Nephron progenitor cell (in vitro differentiated cells): ENCODE measurements at regions not wholly inside any gene's neighbourhood (a gene's known extent, or its start where the extent isn't known, plus 50 kb on each side); places are given as distances from the start of the nearest gene placed in this dataset.

Experiments
- DNase-seq: peaks from one replicate; pipeline ENCODE4 v3.0.0; 2021
- H3K27ac Mint-ChIP-seq: 2 replicates; pipeline ENCODE4 v1.8.0; 2021; ENCODE audit warnings: mild to moderate bottlenecking, moderate library complexity, mixed read lengths
- H3K27me3 Mint-ChIP-seq: 2 replicates; pipeline ENCODE4 v1.8.0; 2021; ENCODE audit warnings: mild to moderate bottlenecking, low read depth, mixed read lengths; ENCODE audit not compliant: poor library complexity
- H3K36me3 Mint-ChIP-seq: 2 replicates; pipeline ENCODE4 v1.8.0; 2021; ENCODE audit warnings: low read depth, mixed read lengths
- H3K4me1 Mint-ChIP-seq: 2 replicates; pipeline ENCODE4 v1.8.0; 2021; ENCODE audit warnings: mixed read lengths
- H3K4me3 Mint-ChIP-seq: 2 replicates; pipeline ENCODE4 v1.8.0; 2021; ENCODE audit warnings: mild to moderate bottlenecking, moderate library complexity, mixed read lengths
- H3K9me3 Mint-ChIP-seq: 2 replicates; pipeline ENCODE4 v1.8.0; 2021; ENCODE audit warnings: mild to moderate bottlenecking, moderate library complexity, mixed read lengths
- TF ChIP-seq, protein P1 (sequence below): fragments of 200-600 bp; sonication (generic); IDR thresholded peaks from 2 replicates; pipeline ENCODE4 v1.5.0; 2021; ENCODE audit warnings: antibody characterized with exemption

DNA sequence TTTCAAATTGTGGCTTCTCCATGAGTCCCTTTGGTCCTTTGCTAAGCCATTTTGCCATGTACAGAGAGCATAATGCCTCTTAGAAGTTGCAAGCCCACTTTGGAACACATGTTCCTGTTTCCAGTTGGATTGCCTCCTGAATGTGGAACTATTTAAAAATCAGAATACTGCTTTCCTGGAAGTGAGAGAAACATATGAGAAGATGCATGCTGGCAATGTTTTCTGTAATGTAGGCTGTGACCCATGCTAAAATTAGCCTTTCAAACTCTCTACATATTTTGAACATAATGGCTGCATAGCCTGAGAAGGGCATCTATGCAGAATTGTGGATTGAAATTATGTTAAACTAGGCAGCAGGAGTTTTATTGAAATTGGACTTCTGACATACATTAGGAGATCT, 175.5 kb upstream of the PAPPA start:
- Mint-ChIP-seq H3K9me3 (peaks cover 4% of the 10 kb centered on the region), H3K4me1 (no peaks in the 10 kb centered on the region), H3K27me3 (no peaks in the 10 kb centered on the region), H3K4me3 (no peak overlapping the region), H3K27ac (no peak overlapping the region), H3K36me3 (no peaks in the 10 kb centered on the region)
- TF ChIP-seq, protein P1, sequence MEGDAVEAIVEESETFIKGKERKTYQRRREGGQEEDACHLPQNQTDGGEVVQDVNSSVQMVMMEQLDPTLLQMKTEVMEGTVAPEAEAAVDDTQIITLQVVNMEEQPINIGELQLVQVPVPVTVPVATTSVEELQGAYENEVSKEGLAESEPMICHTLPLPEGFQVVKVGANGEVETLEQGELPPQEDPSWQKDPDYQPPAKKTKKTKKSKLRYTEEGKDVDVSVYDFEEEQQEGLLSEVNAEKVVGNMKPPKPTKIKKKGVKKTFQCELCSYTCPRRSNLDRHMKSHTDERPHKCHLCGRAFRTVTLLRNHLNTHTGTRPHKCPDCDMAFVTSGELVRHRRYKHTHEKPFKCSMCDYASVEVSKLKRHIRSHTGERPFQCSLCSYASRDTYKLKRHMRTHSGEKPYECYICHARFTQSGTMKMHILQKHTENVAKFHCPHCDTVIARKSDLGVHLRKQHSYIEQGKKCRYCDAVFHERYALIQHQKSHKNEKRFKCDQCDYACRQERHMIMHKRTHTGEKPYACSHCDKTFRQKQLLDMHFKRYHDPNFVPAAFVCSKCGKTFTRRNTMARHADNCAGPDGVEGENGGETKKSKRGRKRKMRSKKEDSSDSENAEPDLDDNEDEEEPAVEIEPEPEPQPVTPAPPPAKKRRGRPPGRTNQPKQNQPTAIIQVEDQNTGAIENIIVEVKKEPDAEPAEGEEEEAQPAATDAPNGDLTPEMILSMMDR, result no peak
- no peak for DNase-seq

- Mint-ChIP-seq H3K4me3 (no peak overlapping the region), H3K27me3 (no peaks in the 10 kb centered on the region), H3K4me1 (no peaks in the 10 kb centered on the region), H3K27ac (no peak overlapping the region), H3K36me3 (no peaks in the 10 kb centered on the region), H3K9me3 (peaks cover 4% of the 10 kb centered on the region)
- DNase-seq, result no peak
- TF ChIP-seq, protein P1, result no peak
These were observed 174.9 kb upstream of the PAPPA start for GRCh38 chr9:115978659-115979096.

GRCh38 chr9:115980054-115980453, 173.5 kb upstream of the PAPPA start:
- H3K27ac Mint-ChIP-seq, result no peak overlapping the region
- DNase-seq, result no peak
- no peaks in the 10 kb centered on the region for H3K36me3 Mint-ChIP-seq
- peaks cover 4% of the 10 kb centered on the region for H3K9me3 Mint-ChIP-seq
- H3K4me1 Mint-ChIP-seq, result no peaks in the 10 kb centered on the region
- TF ChIP-seq, protein P1, result no peak
- no peaks in the 10 kb centered on the region for H3K27me3 Mint-ChIP-seq
- no peak overlapping the region for H3K4me3 Mint-ChIP-seq

- DNase-seq, result no peak
- H3K27ac Mint-ChIP-seq, result no peak overlapping the region
- H3K4me3 Mint-ChIP-seq, result no peak overlapping the region
- H3K9me3 Mint-ChIP-seq, result peaks cover 4% of the 10 kb centered on the region
- H3K36me3 Mint-ChIP-seq, result no peaks in the 10 kb centered on the region
- H3K27me3 Mint-ChIP-seq, result no peaks in the 10 kb centered on the region
- TF ChIP-seq, protein P1, result no peak
- H3K4me1 Mint-ChIP-seq, result no peaks in the 10 kb centered on the region
These were observed 173.1 kb upstream of the PAPPA start for GRCh38 chr9:115980502-115980901.

DNA sequence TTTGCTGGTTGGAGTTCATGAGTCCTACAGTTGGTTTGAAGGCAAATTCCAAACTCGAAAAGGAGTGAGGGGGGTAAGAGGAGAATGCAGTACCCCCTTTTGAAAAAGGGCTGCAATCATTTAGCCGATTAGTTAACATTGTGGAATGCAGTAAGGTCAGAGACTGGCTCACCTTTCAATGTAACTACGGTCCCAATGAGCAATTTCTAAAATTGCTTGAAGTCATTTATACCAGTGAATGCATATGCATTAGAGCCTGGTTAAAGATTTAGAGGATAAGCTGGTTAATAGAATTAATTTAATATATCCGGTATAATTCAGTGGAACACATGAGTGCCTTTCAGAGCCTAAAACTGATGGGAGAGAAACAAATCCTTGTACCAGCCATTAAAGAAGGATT, 172.6 kb upstream of the PAPPA start:
- TF ChIP-seq, protein P1, result no peak
- Mint-ChIP-seq H3K9me3 (peaks cover 4% of the 10 kb centered on the region), H3K27ac (no peak overlapping the region), H3K4me1 (no peaks in the 10 kb centered on the region), H3K27me3 (no peaks in the 10 kb centered on the region), H3K4me3 (no peak overlapping the region), H3K36me3 (no peaks in the 10 kb centered on the region)
- no peak for DNase-seq

GRCh38 chr9:115983366-115983765, 170.2 kb upstream of the PAPPA start:
- Mint-ChIP-seq H3K4me1 (no peaks in the 10 kb centered on the region), H3K9me3 (no peaks in the 10 kb centered on the region), H3K27ac (no peak overlapping the region), H3K36me3 (no peaks in the 10 kb centered on the region), H3K27me3 (no peaks in the 10 kb centered on the region), H3K4me3 (no peak overlapping the region)
- no peak for DNase-seq
- TF ChIP-seq, protein P1, result no peak
